Spleen (tissue), 7 donors: ENCODE measurements at regions not wholly inside any gene's neighbourhood (a gene's known extent, or its start where the extent isn't known, plus 50 kb on each side); places are given as distances from the start of the nearest gene placed in this dataset.

ENCODE experiments used
- POLR2AphosphoS5 ChIP-seq, 3 donors: sonication (generic); formaldehyde crosslinking; IDR thresholded peaks; one replicate each; pipeline ENCODE4 v1.5.1; 2017; ENCODE audit warnings: antibody characterized with exemption in 3 of 3
- TF ChIP-seq, protein P1 (sequence below), 11 experiments: fragments of 200-600 bp in 7 of 11; fragments of 450-650 bp in 4 of 11; sonication (generic) in 4 of 11; IDR thresholded peaks in 8 of 11; conservative IDR thresholded peaks in 3 of 11; 1 replicate in 7 of 11; 2 replicates in 4 of 11; pipeline versions ENCODE4 v1.4.0 to v1.8.0; 2016 to 2021; ENCODE audit warnings: antibody characterized with exemption in 11 of 11, inconsistent platforms in 4 of 11, mild to moderate bottlenecking in 1 of 11
- donor health status: DM: no; HTN: no; CAD: no; lungs with moderate emphysema.
- donor health status: DM: no; HTN: no; CAD: no.
- donor health status: DM: no; HTN: no; CAD: no.

DNA sequence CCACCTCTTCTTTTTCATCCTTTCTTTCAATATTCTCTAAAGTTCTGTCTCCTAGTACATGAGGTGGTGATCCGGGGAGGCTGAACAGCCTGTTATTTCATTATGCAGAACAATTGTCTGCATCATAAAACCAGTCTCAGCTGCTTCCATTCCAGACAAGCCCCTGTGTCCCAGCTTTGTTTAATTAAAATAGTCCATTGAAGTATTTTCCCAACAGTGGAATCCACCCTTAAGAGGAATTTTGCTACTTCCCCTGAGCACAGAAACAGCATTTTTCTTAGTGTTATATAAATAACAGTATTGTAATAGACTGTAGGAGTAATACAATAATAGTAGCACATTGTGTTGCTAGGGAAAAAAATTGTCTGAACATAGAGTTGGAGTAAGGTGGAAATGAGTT is 395.4 kb upstream of the TCF4 start:
- TF ChIP-seq, protein P1, sequence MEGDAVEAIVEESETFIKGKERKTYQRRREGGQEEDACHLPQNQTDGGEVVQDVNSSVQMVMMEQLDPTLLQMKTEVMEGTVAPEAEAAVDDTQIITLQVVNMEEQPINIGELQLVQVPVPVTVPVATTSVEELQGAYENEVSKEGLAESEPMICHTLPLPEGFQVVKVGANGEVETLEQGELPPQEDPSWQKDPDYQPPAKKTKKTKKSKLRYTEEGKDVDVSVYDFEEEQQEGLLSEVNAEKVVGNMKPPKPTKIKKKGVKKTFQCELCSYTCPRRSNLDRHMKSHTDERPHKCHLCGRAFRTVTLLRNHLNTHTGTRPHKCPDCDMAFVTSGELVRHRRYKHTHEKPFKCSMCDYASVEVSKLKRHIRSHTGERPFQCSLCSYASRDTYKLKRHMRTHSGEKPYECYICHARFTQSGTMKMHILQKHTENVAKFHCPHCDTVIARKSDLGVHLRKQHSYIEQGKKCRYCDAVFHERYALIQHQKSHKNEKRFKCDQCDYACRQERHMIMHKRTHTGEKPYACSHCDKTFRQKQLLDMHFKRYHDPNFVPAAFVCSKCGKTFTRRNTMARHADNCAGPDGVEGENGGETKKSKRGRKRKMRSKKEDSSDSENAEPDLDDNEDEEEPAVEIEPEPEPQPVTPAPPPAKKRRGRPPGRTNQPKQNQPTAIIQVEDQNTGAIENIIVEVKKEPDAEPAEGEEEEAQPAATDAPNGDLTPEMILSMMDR (IDR thresholded peaks at IDR 0.05 in 8 of 11, conservative IDR thresholded peaks at IDR 0.05 in 3 of 11) = no peak
- no peak for TF ChIP-seq POLR2AphosphoS5 (IDR thresholded peaks at IDR 0.05)
